Muscle layer of duodenum (tissue), 2 donors: ENCODE measurements at regions not wholly inside any gene's neighbourhood (a gene's known extent, or its start where the extent isn't known, plus 50 kb on each side); places are given as distances from the start of the nearest gene placed in this dataset.
"Not testable (repeated sequence)": the region's sequence is repeated elsewhere in the genome, so short reads cannot be mapped to it uniquely, and the experiment has no call there.

Experiments used
- H3K27ac ChIP-seq: one replicate; pipeline ENCODE4 v1.7.0; 2013; ENCODE audit warnings: mild to moderate bottlenecking, low read length
- H3K27me3 ChIP-seq: one replicate; pipeline ENCODE4 v1.7.0; 2013; ENCODE audit warnings: low read depth, mild to moderate bottlenecking, control low read depth, low read length
- H3K36me3 ChIP-seq, 2 donors: one replicate each; pipeline ENCODE4 v1.7.0; 2013; ENCODE audit warnings: low read length in 2 of 2, control low read depth in 1 of 2, mild to moderate bottlenecking in 1 of 2; ENCODE audit not compliant: insufficient read depth in 2 of 2, control insufficient read depth in 1 of 2
- H3K4me1 ChIP-seq, 2 donors: one replicate each; pipeline ENCODE4 v1.7.0; 2013; ENCODE audit warnings: low read length in 2 of 2, mild to moderate bottlenecking in 2 of 2, control low read depth in 1 of 2, moderate library complexity in 1 of 2; ENCODE audit not compliant: insufficient read depth in 2 of 2, control insufficient read depth in 1 of 2
- H3K4me3 ChIP-seq, 2 donors: one replicate each; pipeline ENCODE4 v1.7.0; 2013; ENCODE audit warnings: low read length in 2 of 2, low read depth in 1 of 2, mild to moderate bottlenecking in 1 of 2
- H3K9me3 ChIP-seq, 2 donors: one replicate each; pipeline ENCODE4 v1.7.0; 2013; ENCODE audit warnings: low read length in 2 of 2, control low read depth in 1 of 2, mild to moderate bottlenecking in 1 of 2; ENCODE audit not compliant: control insufficient read depth in 1 of 2
- donor health status: healthy.

GRCh38 chr17:63019138-63019873, 53.3 kb downstream of the TANC2 start:
- Histone ChIP-seq H3K4me3 (no peak overlapping the region), H3K27ac (no peak overlapping the region), H3K36me3 (no peaks in the 10 kb centered on the region), H3K9me3 (no peaks in the 10 kb centered on the region), H3K4me1 (no peaks in the 10 kb centered on the region), H3K27me3 (no peaks in the 10 kb centered on the region)

- Histone ChIP-seq H3K4me1 (no peaks in the 10 kb centered on the region), H3K36me3 (no peaks in the 10 kb centered on the region), H3K27ac (no peak overlapping the region), H3K27me3 (no peaks in the 10 kb centered on the region), H3K4me3 (no peak overlapping the region), H3K9me3 (no peaks in the 10 kb centered on the region)
These were observed 56.5 kb downstream of the TANC2 start for GRCh38 chr17:63022567-63022966.

GRCh38 chr17:63023049-63023448, 57.0 kb downstream of the TANC2 start:
- no peaks in the 10 kb centered on the region for H3K27me3 ChIP-seq
- no peak overlapping the region for H3K4me3 ChIP-seq
- H3K27ac ChIP-seq: no peak overlapping the region
- H3K36me3 ChIP-seq: no peaks in the 10 kb centered on the region
- no peaks in the 10 kb centered on the region for H3K9me3 ChIP-seq
- no peaks in the 10 kb centered on the region for H3K4me1 ChIP-seq

- no peaks in the 10 kb centered on the region for H3K9me3 ChIP-seq
- no peak overlapping the region for H3K4me3 ChIP-seq
- no peaks in the 10 kb centered on the region for H3K4me1 ChIP-seq
- H3K27ac ChIP-seq: no peak overlapping the region
- no peaks in the 10 kb centered on the region for H3K27me3 ChIP-seq
- H3K36me3 ChIP-seq: no peaks in the 10 kb centered on the region
These were observed 58.2 kb downstream of the TANC2 start for GRCh38 chr17:63024201-63024600.

GRCh38 chr17:63024716-63025115, 58.7 kb downstream of the TANC2 start:
- H3K4me1 ChIP-seq: no peaks in the 10 kb centered on the region
- H3K36me3 ChIP-seq: no peaks in the 10 kb centered on the region
- H3K27me3 ChIP-seq: no peaks in the 10 kb centered on the region
- H3K9me3 ChIP-seq: no peaks in the 10 kb centered on the region
- H3K27ac ChIP-seq: no peak overlapping the region
- H3K4me3 ChIP-seq: no peak overlapping the region

GRCh38 chr17:63025637-63026036, 59.6 kb downstream of the TANC2 start:
- not testable (repeated sequence) for H3K27ac ChIP-seq, H3K4me1 ChIP-seq, H3K4me3 ChIP-seq, H3K36me3 ChIP-seq, H3K9me3 ChIP-seq, H3K27me3 ChIP-seq

GRCh38 chr17:63029541-63029940, 63.5 kb downstream of the TANC2 start:
- Histone ChIP-seq H3K36me3 (no peaks in the 10 kb centered on the region), H3K9me3 (no peaks in the 10 kb centered on the region), H3K4me3 (no peak overlapping the region), H3K27ac (no peak overlapping the region), H3K27me3 (no peaks in the 10 kb centered on the region), H3K4me1 (no peaks in the 10 kb centered on the region)

GRCh38 chr17:63032142-63032541, 66.1 kb downstream of the TANC2 start:
- Histone ChIP-seq H3K36me3 (no peaks in the 10 kb centered on the region), H3K4me3 (no peak overlapping the region), H3K4me1 (no peaks in the 10 kb centered on the region), H3K27ac (no peak overlapping the region), H3K27me3 (no peaks in the 10 kb centered on the region), H3K9me3 (no peaks in the 10 kb centered on the region)

GRCh38 chr17:63033142-63033541, 67.1 kb downstream of the TANC2 start:
- Histone ChIP-seq H3K27ac (no peak overlapping the region), H3K27me3 (no peaks in the 10 kb centered on the region), H3K9me3 (no peaks in the 10 kb centered on the region), H3K4me3 (no peak overlapping the region), H3K4me1 (no peaks in the 10 kb centered on the region), H3K36me3 (no peaks in the 10 kb centered on the region)

GRCh38 chr17:63035271-63035670, 69.2 kb downstream of the TANC2 start:
- Histone ChIP-seq H3K4me3 (no peak overlapping the region), H3K4me1 (peaks cover 6 to 8% of the 10 kb centered on the region in 2 donors), H3K9me3 (no peaks in the 10 kb centered on the region), H3K27me3 (no peaks in the 10 kb centered on the region), H3K36me3 (no peaks in the 10 kb centered on the region), H3K27ac (no peak overlapping the region)

- no peak overlapping the region for H3K4me3 ChIP-seq
- H3K36me3 ChIP-seq: no peaks in the 10 kb centered on the region
- H3K9me3 ChIP-seq: no peaks in the 10 kb centered on the region
- H3K4me1 ChIP-seq: peaks cover 6 to 12% of the 10 kb centered on the region in 2 donors
- H3K27me3 ChIP-seq: no peaks in the 10 kb centered on the region
- H3K27ac ChIP-seq: no peak overlapping the region
These were observed 69.7 kb downstream of the TANC2 start for GRCh38 chr17:63035695-63036094.

- Histone ChIP-seq H3K27me3 (no peaks in the 10 kb centered on the region), H3K4me3 (peak overlapping the region; percentile 28 to 46), H3K4me1 (peaks cover 6 to 13% of the 10 kb centered on the region in 2 donors), H3K9me3 (no peaks in the 10 kb centered on the region), H3K27ac (no peak overlapping the region), H3K36me3 (no peaks in the 10 kb centered on the region)
These were observed 73.3 kb downstream of the TANC2 start for GRCh38 chr17:63039342-63039741.
